DND-41 (cell line): ENCODE measurements at regions not wholly inside any gene's neighbourhood (a gene's known extent, or its start where the extent isn't known, plus 50 kb on each side); places are given as distances from the start of the nearest gene placed in this dataset.

ENCODE experiments used
- CTCF ChIP-seq: IDR thresholded peaks from 2 replicates; pipeline ENCODE4 v1.5.1; 2012; ENCODE audit warnings: borderline replicate concordance, low read length, moderate library complexity, mild to moderate bottlenecking; ENCODE audit not compliant: poor library complexity, severe bottlenecking; ENCODE audit errors: extremely low read depth
- EZH2 ChIP-seq: IDR thresholded peaks from 3 replicates; pipeline ENCODE4 v1.6.1; 2012; ENCODE audit warnings: borderline replicate concordance, low read depth, mild to moderate bottlenecking, moderate library complexity, low read length, inconsistent platforms; ENCODE audit not compliant: severe bottlenecking

- TF ChIP-seq CTCF (no peak), EZH2 (no peak)
Observed at GRCh38 chr6:139647016-139647415, 272.6 kb upstream of the CITED2 start.
